GM12878 (cell line): ENCODE measurements at regions not wholly inside any gene's neighbourhood (a gene's known extent, or its start where the extent isn't known, plus 50 kb on each side); places are given as distances from the start of the nearest gene placed in this dataset.

ENCODE experiments used
- ATAC-seq: fragments of 200-7000 bp; cut with Tn5 transposase; 3 replicates; pipeline ENCODE4 v1.9.1; 2020; ENCODE audit warnings: mild to moderate bottlenecking, moderate library complexity
- BruUV-seq: library from RNA; stranded (reverse); fragments of 400-500 nt; replicated peaks from 2 replicates; lab custom pipeline; 2021; lab: Mats Ljungman, UMichigan
- CTCF ChIA-PET: fragments of 300-600 bp; sonication (Branson Sonifier 250); formaldehyde crosslinking; extraction: SDS; loops from one replicate; lab custom pipeline; 2021; ENCODE audit warnings: inconsistent platforms; lab: Yijun Ruan, JAX
- POLR2A ChIA-PET: fragments of 350-600 bp; formaldehyde crosslinking; extraction: SDS; loops from one replicate; lab custom pipeline; 2021; ENCODE audit warnings: inconsistent platforms; lab: Charles Lee
- RAD21 ChIA-PET: fragments of 300-600 bp; sonication (Branson Sonifier 250); formaldehyde crosslinking; loops from one replicate; lab custom pipeline; 2023; ENCODE audit warnings: antibody characterized with exemption; ENCODE audit not compliant: unreplicated experiment; lab: Charles Lee
- SMC1A ChIA-PET: fragments of 300-600 bp; sonication (Branson Sonifier 250); formaldehyde crosslinking; loops from one replicate; lab custom pipeline; 2023; ENCODE audit not compliant: unreplicated experiment, uncharacterized antibody; lab: Charles Lee
- DNase-seq: peaks from one replicate; pipeline ENCODE4 v3.0.0-alpha.2; 2011; ENCODE audit warnings: low read depth, low spot score
- FAIRE-seq: peaks from 3 replicates; lab custom pipeline; 2011; peaks lifted over from hg19 to GRCh38; lab: Jason Lieb, UNC
- H2AFZ ChIP-seq: 2 replicates; pipeline ENCODE4 v1.6.0; 2011; ENCODE audit warnings: low read depth, low read length, control low read depth; ENCODE audit not compliant: control insufficient read depth
- H3K27ac ChIP-seq: 2 replicates; pipeline ENCODE4 v1.5.1; 2011; ENCODE audit warnings: control low read depth; ENCODE audit not compliant: control insufficient read depth, insufficient read depth
- H3K27me3 ChIP-seq, 2 experiments: replicated peaks in 1 of 2; 2 replicates each; pipeline versions ENCODE4 v1.6.0 to v1.6.1; 2011; ENCODE audit warnings: low read length in 1 of 2; ENCODE audit not compliant: control insufficient read depth in 2 of 2, insufficient read depth in 2 of 2
- H3K36me3 ChIP-seq, 2 experiments: 2 replicates each; pipeline ENCODE4 v1.5.1; 2011; ENCODE audit warnings: low read length in 1 of 2; ENCODE audit not compliant: control insufficient read depth in 2 of 2, insufficient read depth in 2 of 2
- H3K4me1 ChIP-seq: 2 replicates; pipeline ENCODE4 v1.6.1; 2011; ENCODE audit warnings: mild to moderate bottlenecking, low read length, moderate library complexity, mixed read lengths; ENCODE audit not compliant: control insufficient read depth, insufficient read depth
- H3K4me2 ChIP-seq: 2 replicates; pipeline ENCODE4 v1.6.0; 2011; ENCODE audit warnings: control low read depth; ENCODE audit not compliant: control insufficient read depth, insufficient read depth
- H3K4me3 ChIP-seq: fragments of 200-600 bp; sonication (generic); 2 replicates; pipeline ENCODE4 v1.5.1; 2016
- H3K79me2 ChIP-seq: 2 replicates; pipeline ENCODE4 v1.6.0; 2011; ENCODE audit warnings: low read length; ENCODE audit not compliant: control insufficient read depth, insufficient read depth
- H3K9ac ChIP-seq: 2 replicates; pipeline ENCODE4 v1.8.0; 2011; ENCODE audit warnings: low read length, control low read depth, mixed read lengths; ENCODE audit not compliant: control insufficient read depth, insufficient read depth
- H3K9me3 ChIP-seq: replicated peaks from 3 replicates; pipeline ENCODE4 v1.5.1; 2011; ENCODE audit warnings: mild to moderate bottlenecking, low read length; ENCODE audit not compliant: control insufficient read depth, insufficient read depth
- H4K20me1 ChIP-seq: 2 replicates; pipeline ENCODE4 v1.6.0; 2011; ENCODE audit not compliant: control insufficient read depth, insufficient read depth
- BMI1 ChIP-seq: fragments of 450-650 bp; IDR thresholded peaks from 2 replicates; pipeline ENCODE4 v1.6.1; 2016; ENCODE audit warnings: mild to moderate bottlenecking, moderate library complexity, borderline replicate concordance
- CHD2 ChIP-seq: IDR thresholded peaks from 2 replicates; pipeline ENCODE4 v1.6.1; 2011; ENCODE audit warnings: low read depth, low read length, improper control_type of control experiment, borderline replicate concordance
- IKZF2 ChIP-seq, 2 experiments: fragments of 450-650 bp; IDR thresholded peaks; 2 replicates each; pipeline ENCODE4 v1.6.1; 2017; ENCODE audit warnings: mild to moderate bottlenecking in 2 of 2, moderate library complexity in 2 of 2
- RBBP5 ChIP-seq: fragments of 200-600 bp; sonication (generic); conservative IDR thresholded peaks from 2 replicates; pipeline ENCODE4 v1.6.1; 2016
- SMARCA5 ChIP-seq: fragments of 450-650 bp; IDR thresholded peaks from 2 replicates; pipeline ENCODE4 v1.6.1; 2017; ENCODE audit warnings: mild to moderate bottlenecking
- SREBF1 ChIP-seq: IDR thresholded peaks from 2 replicates; pipeline ENCODE4 v1.6.1; 2012; ENCODE audit warnings: mild to moderate bottlenecking, low read length
- ZNF274 ChIP-seq: IDR thresholded peaks from one replicate; pipeline ENCODE4 v1.8.0; 2011; ENCODE audit not compliant: insufficient read length, insufficient read depth
- WGBS: methylation state at CpG from one replicate; pipeline ENCODE4 v1.1.6; 2016; ENCODE audit warnings: low lambda C conversion rate; ENCODE audit not compliant: insufficient replicate concordance, insufficient coverage; ENCODE audit errors: missing lambda C conversion rate; 5-methylcytosine and 5-hydroxymethylcytosine counted together
- in situ Hi-C: fragments of 300-500 bp; cut with MboI; formaldehyde crosslinking; loops from 9 replicates; pipeline ENCODE4 v1.14.3; 2018; ENCODE audit warnings: mixed read lengths
- intact Hi-C: fragments of 100-400 bp; cut with micrococcal nuclease; formaldehyde crosslinking; loops from one replicate; pipeline ENCODE4 v1.14.2; 2022; ENCODE audit not compliant: unreplicated experiment
- TF ChIP-seq, protein P1 (sequence below): fragments of 450-650 bp; IDR thresholded peaks from 2 replicates; pipeline ENCODE4 v1.6.1; 2016; ENCODE audit warnings: mild to moderate bottlenecking, moderate library complexity, borderline replicate concordance

DNA sequence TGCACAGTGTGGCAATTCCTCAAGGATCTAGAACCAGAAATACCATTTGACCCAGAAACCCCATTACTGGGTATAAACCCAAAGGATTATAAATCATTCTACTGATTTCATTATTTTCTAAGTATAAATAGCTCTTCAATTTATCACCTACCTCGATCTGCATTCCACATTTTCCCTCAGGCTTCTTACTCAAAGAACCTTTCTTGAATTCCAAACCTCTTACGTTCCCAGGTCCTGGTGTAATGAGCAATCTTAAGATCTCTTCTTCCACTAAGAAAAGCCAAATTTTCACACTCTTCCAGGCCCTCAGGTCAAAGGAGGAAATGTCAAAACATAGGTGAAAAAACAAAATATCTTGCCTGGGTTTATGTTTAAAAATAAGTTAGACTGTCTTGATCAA, 237.3 kb upstream of the GPC6 start:
- DNase-seq = no peak
- Histone ChIP-seq H3K27ac (no peak overlapping the region), H3K27me3 (no peaks in the 10 kb centered on the region), H3K4me3 (no peak overlapping the region), H3K9ac (no peak overlapping the region), H3K4me2 (no peak overlapping the region), H3K4me1 (no peaks in the 10 kb centered on the region), H3K9me3 (no peaks in the 10 kb centered on the region), H4K20me1 (no peaks in the 10 kb centered on the region), H2AFZ (no peak overlapping the region), H3K36me3 (no peaks in the 10 kb centered on the region), H3K79me2 (no peaks in the 10 kb centered on the region)
- in situ Hi-C loops (no loop called here), intact Hi-C loops (no loop called here)
- no TSS peak for BruUV-seq
- TF ChIP-seq SMARCA5 = no peak
- TF ChIP-seq ZNF274 = no peak
- TF ChIP-seq IKZF2 (IDR thresholded peaks at IDR 0.05) = no peak
- TF ChIP-seq, protein P1, sequence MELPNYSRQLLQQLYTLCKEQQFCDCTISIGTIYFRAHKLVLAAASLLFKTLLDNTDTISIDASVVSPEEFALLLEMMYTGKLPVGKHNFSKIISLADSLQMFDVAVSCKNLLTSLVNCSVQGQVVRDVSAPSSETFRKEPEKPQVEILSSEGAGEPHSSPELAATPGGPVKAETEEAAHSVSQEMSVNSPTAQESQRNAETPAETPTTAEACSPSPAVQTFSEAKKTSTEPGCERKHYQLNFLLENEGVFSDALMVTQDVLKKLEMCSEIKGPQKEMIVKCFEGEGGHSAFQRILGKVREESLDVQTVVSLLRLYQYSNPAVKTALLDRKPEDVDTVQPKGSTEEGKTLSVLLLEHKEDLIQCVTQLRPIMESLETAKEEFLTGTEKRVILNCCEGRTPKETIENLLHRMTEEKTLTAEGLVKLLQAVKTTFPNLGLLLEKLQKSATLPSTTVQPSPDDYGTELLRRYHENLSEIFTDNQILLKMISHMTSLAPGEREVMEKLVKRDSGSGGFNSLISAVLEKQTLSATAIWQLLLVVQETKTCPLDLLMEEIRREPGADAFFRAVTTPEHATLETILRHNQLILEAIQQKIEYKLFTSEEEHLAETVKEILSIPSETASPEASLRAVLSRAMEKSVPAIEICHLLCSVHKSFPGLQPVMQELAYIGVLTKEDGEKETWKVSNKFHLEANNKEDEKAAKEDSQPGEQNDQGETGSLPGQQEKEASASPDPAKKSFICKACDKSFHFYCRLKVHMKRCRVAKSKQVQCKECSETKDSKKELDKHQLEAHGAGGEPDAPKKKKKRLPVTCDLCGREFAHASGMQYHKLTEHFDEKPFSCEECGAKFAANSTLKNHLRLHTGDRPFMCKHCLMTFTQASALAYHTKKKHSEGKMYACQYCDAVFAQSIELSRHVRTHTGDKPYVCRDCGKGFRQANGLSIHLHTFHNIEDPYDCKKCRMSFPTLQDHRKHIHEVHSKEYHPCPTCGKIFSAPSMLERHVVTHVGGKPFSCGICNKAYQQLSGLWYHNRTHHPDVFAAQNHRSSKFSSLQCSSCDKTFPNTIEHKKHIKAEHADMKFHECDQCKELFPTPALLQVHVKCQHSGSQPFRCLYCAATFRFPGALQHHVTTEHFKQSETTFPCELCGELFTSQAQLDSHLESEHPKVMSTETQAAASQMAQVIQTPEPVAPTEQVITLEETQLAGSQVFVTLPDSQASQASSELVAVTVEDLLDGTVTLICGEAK = no peak
- TF ChIP-seq BMI1 = no peak
- no peak for TF ChIP-seq SREBF1
- TF ChIP-seq CHD2 = no peak
- TF ChIP-seq RBBP5 = no peak
- CTCF ChIA-PET = no interaction called here
- 15% methylated on average over 2 of the region's 2 CpGs for WGBS
- no peak for ATAC-seq
- RAD21 ChIA-PET = no interaction called here
- SMC1A ChIA-PET = no interaction called here
- no peak for FAIRE-seq
- POLR2A ChIA-PET = no interaction called here
